MM.1S (cell line): ENCODE measurements at regions not wholly inside any gene's neighbourhood (a gene's known extent, or its start where the extent isn't known, plus 50 kb on each side); places are given as distances from the start of the nearest gene placed in this dataset.

Experiments
- DNase-seq: peaks from one replicate; pipeline ENCODE4 v3.0.0-alpha.2; 2015
- H2AFZ ChIP-seq: fragments of 300-600 bp; sonication (generic); 2 replicates; pipeline ENCODE4 v1.6.0; 2016; ENCODE audit warnings: antibody characterized with exemption, low read length
- H3F3A ChIP-seq: fragments of 300-600 bp; sonication (generic); 2 replicates; pipeline ENCODE4 v1.6.1; 2016; ENCODE audit warnings: mild to moderate bottlenecking, antibody characterized with exemption, low read length, moderate library complexity, mixed read lengths; ENCODE audit not compliant: insufficient read depth
- H3K27ac ChIP-seq: fragments of 300-600 bp; sonication (generic); 2 replicates; pipeline ENCODE4 v1.5.1; 2016; ENCODE audit warnings: mild to moderate bottlenecking, low read length
- H3K27me3 ChIP-seq: fragments of 300-600 bp; sonication (generic); replicated peaks from 2 replicates; pipeline ENCODE4 v1.6.0; 2016; ENCODE audit warnings: low read length; ENCODE audit not compliant: insufficient read depth
- H3K36me3 ChIP-seq: fragments of 300-600 bp; sonication (generic); replicated peaks from 2 replicates; pipeline ENCODE4 v1.6.1; 2016; ENCODE audit warnings: mild to moderate bottlenecking, low read length, mixed read lengths; ENCODE audit not compliant: insufficient read depth
- H3K4me1 ChIP-seq: fragments of 300-600 bp; sonication (generic); 2 replicates; pipeline ENCODE4 v1.6.1; 2016; ENCODE audit warnings: low read length, mixed read lengths
- H3K4me2 ChIP-seq: fragments of 300-600 bp; sonication (generic); 2 replicates; pipeline ENCODE4 v1.6.0; 2016; ENCODE audit warnings: low read depth, low read length
- H3K4me3 ChIP-seq: fragments of 300-600 bp; sonication (generic); 2 replicates; pipeline ENCODE4 v1.5.1; 2016; ENCODE audit warnings: low read length, mixed read lengths
- H3K79me2 ChIP-seq: fragments of 300-600 bp; sonication (generic); 2 replicates; pipeline ENCODE4 v1.6.1; 2016; ENCODE audit warnings: mixed run types, low read length, mixed read lengths
- H3K9ac ChIP-seq: fragments of 300-600 bp; sonication (generic); 2 replicates; pipeline ENCODE4 v1.6.1; 2016; ENCODE audit warnings: low read length, mixed read lengths
- H3K9me2 ChIP-seq: fragments of 300-600 bp; sonication (generic); replicated peaks from 2 replicates; pipeline ENCODE4 v1.6.1; 2016; ENCODE audit warnings: mild to moderate bottlenecking, low read length, mixed read lengths; ENCODE audit not compliant: insufficient read depth
- H3K9me3 ChIP-seq: fragments of 300-600 bp; sonication (generic); replicated peaks from 2 replicates; pipeline ENCODE4 v1.6.1; 2016; ENCODE audit warnings: mild to moderate bottlenecking, low read length, mixed read lengths; ENCODE audit not compliant: insufficient read depth
- H4K20me1 ChIP-seq: fragments of 300-600 bp; sonication (generic); 2 replicates; pipeline ENCODE4 v1.6.1; 2016; ENCODE audit warnings: mild to moderate bottlenecking, low read length, moderate library complexity, mixed read lengths; ENCODE audit not compliant: insufficient read depth
- EZH2 ChIP-seq: fragments of 300-600 bp; sonication (generic); optimal IDR thresholded peaks from 2 replicates; pipeline ENCODE3; 2017; ENCODE audit warnings: low read depth, mild to moderate bottlenecking, antibody characterized with exemption, low read length, mixed read lengths
- EZH2phosphoT487 ChIP-seq: fragments of 300-600 bp; sonication (generic); IDR thresholded peaks from 2 replicates; pipeline ENCODE4 v1.6.1; 2018; ENCODE audit warnings: antibody characterized with exemption, low read length
- TF ChIP-seq, protein P1 (sequence below): fragments of 300-600 bp; sonication (generic); IDR thresholded peaks from 2 replicates; pipeline ENCODE4 v1.5.1; 2016; ENCODE audit warnings: antibody characterized with exemption, low read length, mixed read lengths

DNA sequence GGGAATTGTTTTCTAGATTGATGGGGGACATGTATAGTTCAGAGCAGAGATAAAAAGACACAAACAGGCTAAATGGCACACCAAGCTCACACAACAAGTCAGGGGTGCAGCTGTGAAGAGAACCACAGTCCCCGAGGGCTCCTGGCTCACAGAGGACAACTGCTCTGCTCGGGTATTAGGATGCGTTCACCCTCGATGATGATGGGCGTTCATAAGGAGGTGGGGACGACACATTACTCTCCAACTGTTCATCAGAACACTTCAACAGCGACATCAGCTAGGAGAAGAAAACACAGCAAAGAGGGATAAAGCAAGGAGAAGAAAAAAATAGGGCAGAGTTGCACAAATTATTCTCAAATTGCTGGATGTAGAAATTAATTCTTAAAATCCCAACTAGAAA, 174.8 kb upstream of the RREB1 start:
- DNase-seq = no peak
- H4K20me1 ChIP-seq = no peaks in the 10 kb centered on the region
- no peaks in the 10 kb centered on the region for H3K9me2 ChIP-seq
- H3K9me3 ChIP-seq = no peaks in the 10 kb centered on the region
- H2AFZ ChIP-seq = no peak overlapping the region
- no peak overlapping the region for H3K4me3 ChIP-seq
- H3K79me2 ChIP-seq = no peaks in the 10 kb centered on the region
- no peaks in the 10 kb centered on the region for H3F3A ChIP-seq
- no peak overlapping the region for H3K4me2 ChIP-seq
- H3K9ac ChIP-seq = no peak overlapping the region
- TF ChIP-seq, protein P1, sequence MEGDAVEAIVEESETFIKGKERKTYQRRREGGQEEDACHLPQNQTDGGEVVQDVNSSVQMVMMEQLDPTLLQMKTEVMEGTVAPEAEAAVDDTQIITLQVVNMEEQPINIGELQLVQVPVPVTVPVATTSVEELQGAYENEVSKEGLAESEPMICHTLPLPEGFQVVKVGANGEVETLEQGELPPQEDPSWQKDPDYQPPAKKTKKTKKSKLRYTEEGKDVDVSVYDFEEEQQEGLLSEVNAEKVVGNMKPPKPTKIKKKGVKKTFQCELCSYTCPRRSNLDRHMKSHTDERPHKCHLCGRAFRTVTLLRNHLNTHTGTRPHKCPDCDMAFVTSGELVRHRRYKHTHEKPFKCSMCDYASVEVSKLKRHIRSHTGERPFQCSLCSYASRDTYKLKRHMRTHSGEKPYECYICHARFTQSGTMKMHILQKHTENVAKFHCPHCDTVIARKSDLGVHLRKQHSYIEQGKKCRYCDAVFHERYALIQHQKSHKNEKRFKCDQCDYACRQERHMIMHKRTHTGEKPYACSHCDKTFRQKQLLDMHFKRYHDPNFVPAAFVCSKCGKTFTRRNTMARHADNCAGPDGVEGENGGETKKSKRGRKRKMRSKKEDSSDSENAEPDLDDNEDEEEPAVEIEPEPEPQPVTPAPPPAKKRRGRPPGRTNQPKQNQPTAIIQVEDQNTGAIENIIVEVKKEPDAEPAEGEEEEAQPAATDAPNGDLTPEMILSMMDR = no peak
- TF ChIP-seq EZH2 (no peak), EZH2phosphoT487 (no peak)
- H3K27me3 ChIP-seq = no peaks in the 10 kb centered on the region
- no peaks in the 10 kb centered on the region for H3K36me3 ChIP-seq
- H3K27ac ChIP-seq = no peak overlapping the region
- H3K4me1 ChIP-seq = no peaks in the 10 kb centered on the region

DNA sequence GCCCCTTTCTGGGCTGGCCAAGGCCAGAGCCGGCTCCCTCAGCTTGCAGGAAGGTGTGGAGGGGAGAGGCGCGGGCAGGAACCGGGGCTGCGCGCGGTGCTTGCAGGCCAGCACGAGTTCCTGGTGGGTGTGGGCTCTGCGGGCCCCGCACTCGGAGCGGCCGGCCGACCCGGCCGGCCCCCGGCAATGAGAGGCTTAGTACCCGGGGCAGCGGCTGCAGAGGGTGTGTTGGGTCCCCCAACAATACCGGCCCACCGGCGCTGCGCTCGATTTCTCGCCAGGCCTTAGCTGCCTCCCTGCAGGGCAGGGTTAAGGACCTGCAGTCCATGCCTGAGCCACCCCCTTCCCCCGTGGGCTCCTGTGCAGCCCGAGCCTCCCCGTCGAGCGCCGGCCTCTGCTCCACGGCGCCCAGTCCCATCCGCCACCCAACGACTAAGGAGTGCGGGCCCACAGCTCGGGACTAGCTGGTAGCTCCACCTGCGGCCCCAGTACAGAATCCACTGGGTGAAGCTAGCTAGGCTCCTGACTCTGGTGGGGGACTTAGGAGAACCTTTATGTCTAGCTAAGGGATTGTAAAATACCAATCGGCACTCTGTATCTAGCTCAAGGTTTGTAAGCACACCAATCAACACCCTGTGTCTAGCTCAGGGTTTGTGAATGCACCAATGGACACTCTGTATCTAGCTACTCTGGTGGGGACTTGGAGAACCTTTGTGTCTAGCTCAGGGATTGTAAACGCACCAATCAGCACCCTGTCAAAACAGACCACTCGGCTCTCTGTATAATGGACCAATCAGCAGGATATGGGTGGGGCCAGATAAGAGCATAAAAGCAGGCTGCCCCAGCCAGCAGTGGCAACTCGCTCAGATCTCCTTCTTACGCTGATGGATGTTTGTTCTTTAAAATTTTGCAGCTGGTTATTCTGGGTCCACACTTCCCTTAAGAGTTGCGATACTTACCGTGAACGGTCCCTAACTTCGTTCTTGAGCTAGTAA, 167.4 kb upstream of the RREB1 start:
- Histone ChIP-seq H2AFZ (no peak overlapping the region), H3K27me3 (no peaks in the 10 kb centered on the region), H3K79me2 (no peaks in the 10 kb centered on the region), H3K9me3 (no peaks in the 10 kb centered on the region), H3K9ac (no peak overlapping the region), H3K4me2 (no peak overlapping the region), H4K20me1 (no peaks in the 10 kb centered on the region), H3K27ac (no peak overlapping the region), H3K4me3 (no peak overlapping the region), H3F3A (no peaks in the 10 kb centered on the region), H3K4me1 (no peaks in the 10 kb centered on the region), H3K36me3 (no peaks in the 10 kb centered on the region), H3K9me2 (no peaks in the 10 kb centered on the region)
- TF ChIP-seq EZH2phosphoT487 = no peak
- TF ChIP-seq EZH2 = no peak
- TF ChIP-seq, protein P1 = no peak
- DNase-seq = no peak

GRCh38 chr6:6941201-6941600, 166.6 kb upstream of the RREB1 start:
- Histone ChIP-seq H3K27me3 (no peaks in the 10 kb centered on the region), H2AFZ (no peak overlapping the region), H3K9me3 (no peaks in the 10 kb centered on the region), H3K9ac (no peak overlapping the region), H3K4me2 (no peak overlapping the region), H3K4me3 (no peak overlapping the region), H3K9me2 (no peaks in the 10 kb centered on the region), H3K4me1 (no peaks in the 10 kb centered on the region), H3K27ac (no peak overlapping the region), H3F3A (no peaks in the 10 kb centered on the region), H3K79me2 (no peaks in the 10 kb centered on the region), H3K36me3 (no peaks in the 10 kb centered on the region), H4K20me1 (no peaks in the 10 kb centered on the region)
- DNase-seq = no peak
- TF ChIP-seq, protein P1 = no peak
- TF ChIP-seq EZH2 (no peak), EZH2phosphoT487 (no peak)
